ENCODE measurements at regions not wholly inside any gene's neighbourhood (a gene's known extent, or its start where the extent isn't known, plus 50 kb on each side); places are given as distances from the start of the nearest gene placed in this dataset.

GRCh38 chrX:20402956-20403355 lies 136.2 kb upstream of the RPS6KA3 start:
- no peaks in the 10 kb centered on the region for H3K27me3 ChIP-seq (ENCODE audit: insufficient read depth, low read length)
- H3K9me2 ChIP-seq (ENCODE audit: insufficient read depth): no peaks in the 10 kb centered on the region
- DNase-seq (ENCODE audit: low read depth, low spot score): no peak
- TF ChIP-seq RAD21 (IDR thresholded peaks at IDR 0.05; ENCODE audit: low read depth) (no peak), REST (IDR thresholded peaks at IDR 0.05; ENCODE audit: low read depth) (no peak), SRF (IDR thresholded peaks at IDR 0.05; ENCODE audit: low read depth) (no peak), EZH2 (IDR thresholded peaks at IDR 0.05) (no peak), SIN3A (IDR thresholded peaks at IDR 0.05; ENCODE audit: low read depth) (no peak), SP1 (IDR thresholded peaks at IDR 0.05; ENCODE audit: low read depth) (no peak), ZBTB33 (IDR thresholded peaks at IDR 0.05; ENCODE audit: extremely low read depth, insufficient replicate concordance, low read length) (no peak), MAX (IDR thresholded peaks at IDR 0.05) (no peak), POLR2A (IDR thresholded peaks at IDR 0.05; ENCODE audit: borderline replicate concordance, extremely low read depth, insufficient read depth, insufficient read length) (no peak), ZFX (IDR thresholded peaks at IDR 0.05) (no peak), EZH2phosphoT487 (IDR thresholded peaks at IDR 0.05; ENCODE audit: borderline replicate concordance) (no peak), JUND (IDR thresholded peaks at IDR 0.05) (no peak), CEBPB (IDR thresholded peaks at IDR 0.05; ENCODE audit: low read depth) (no peak), EGR1 (IDR thresholded peaks at IDR 0.05; ENCODE audit: low read depth) (no peak), ATF3 (IDR thresholded peaks at IDR 0.05) (no peak)
- no peak overlapping the region for H3K4me2 ChIP-seq (ENCODE audit: low read length)
- H3K4me3 ChIP-seq (replicated peaks in 1 of 2; ENCODE audit: low read depth in 1 of 2, low read length in 2 of 2): no peak overlapping the region
- POLR2A ChIA-PET: no interaction called here
- no peak overlapping the region for H3K9ac ChIP-seq (ENCODE audit: low read length)
- H3K27ac ChIP-seq (ENCODE audit: low read depth, low read length): no peak overlapping the region
- H3K9me3 ChIP-seq (ENCODE audit: control insufficient read depth in 1 of 2, insufficient read depth in 1 of 2, low read depth in 1 of 2, low read length in 2 of 2): no peaks in the 10 kb centered on the region
- RAD21 ChIA-PET (ENCODE audit: low non-redundant PET in 1 of 2, low total read pairs in 2 of 2, uncharacterized antibody in 2 of 2, unreplicated experiment in 2 of 2): no interaction called here
- H4K20me1 ChIP-seq (ENCODE audit: insufficient read depth): no peaks in the 10 kb centered on the region
- no peaks in the 10 kb centered on the region for H3K4me1 ChIP-seq (ENCODE audit: control insufficient read depth in 1 of 2, insufficient read depth in 2 of 2, low read length in 2 of 2)
- no peaks in the 10 kb centered on the region for H3K79me2 ChIP-seq (ENCODE audit: insufficient read depth, low read length)
- no peaks in the 10 kb centered on the region for H3K36me3 ChIP-seq (ENCODE audit: control insufficient read depth in 1 of 2, insufficient read depth in 2 of 2, low read length in 2 of 2)
- BruUV-seq (replicated peaks): no TSS peak
- CTCF ChIA-PET: no interaction called here
- ATAC-seq: no peak
- H2AFZ ChIP-seq (ENCODE audit: low read depth, low read length, poor library complexity, severe bottlenecking): no peak overlapping the region
- intact Hi-C loops (cut with micrococcal nuclease): no loop called here
